ENCODE measurements at regions not wholly inside any gene's neighbourhood (a gene's known extent, or its start where the extent isn't known, plus 50 kb on each side); places are given as distances from the start of the nearest gene placed in this dataset.
A peak's percentile ranks its signal among the peaks of the same experiment; 100 is the strongest.
"Not testable (repeated sequence)": the region's sequence is repeated elsewhere in the genome, so short reads cannot be mapped to it uniquely, and the experiment has no call there.

GRCh38 chr5:34388754-34389153, 267.4 kb upstream of the RAI14 start:
- FAIRE-seq; H3K27me3 ChIP-seq (ENCODE audit: control insufficient read depth in 2 of 2, insufficient read depth in 2 of 2, low read length in 2 of 2); intact Hi-C loops (cut with micrococcal nuclease); H3K27ac ChIP-seq (ENCODE audit: extremely low read depth, low read depth, low read length); H3K36me3 ChIP-seq (ENCODE audit: control insufficient read depth, insufficient read depth, low read length); H3K4me3 ChIP-seq; H4K20me1 ChIP-seq (replicated peaks; ENCODE audit: control insufficient read depth, insufficient read depth, low read length); H3K9me3 ChIP-seq (replicated peaks; ENCODE audit: control insufficient read depth, insufficient read depth, low read depth, low read length); POLR2A ChIA-PET; H3K79me2 ChIP-seq (ENCODE audit: control insufficient read depth, insufficient read depth, low read length); H3K4me2 ChIP-seq (ENCODE audit: insufficient read depth, low read length); ATAC-seq; DNase-seq (ENCODE audit: extremely low read depth in 1 of 4, low spot score in 3 of 4); H2AFZ ChIP-seq (ENCODE audit: low read depth, low read length); H3K4me1 ChIP-seq (replicated peaks in 1 of 2; ENCODE audit: control insufficient read depth in 2 of 2, insufficient read depth in 2 of 2, low read length in 2 of 2); BruUV-seq (replicated peaks); H3K9ac ChIP-seq (ENCODE audit: insufficient read depth in 1 of 2, low read depth in 2 of 2, low read length in 2 of 2); H3K9me1 ChIP-seq (ENCODE audit: control insufficient read depth, insufficient read depth, low read length); in situ Hi-C loops (cut with MboI); CTCF ChIA-PET (ENCODE audit: low intra/inter-chr PET ratio): not testable (repeated sequence)
- WGBS (ENCODE audit: insufficient coverage, low coverage, missing lambda C conversion rate): 0% methylated on average over 2 of the region's 3 CpGs

GRCh38 chr5:34409373-34409772, 246.8 kb upstream of the RAI14 start:
- FAIRE-seq (no peak), ATAC-seq (peak; percentile 47; the same call in 1 of the 3 replicates), DNase-seq (ENCODE audit: extremely low read depth in 1 of 4, low spot score in 3 of 4) (peak in 1 of 4 experiments; percentile 5)
- Histone ChIP-seq H3K79me2 (ENCODE audit: control insufficient read depth, insufficient read depth, low read length) (no peaks in the 10 kb centered on the region), H3K4me1 (replicated peaks in 1 of 2; ENCODE audit: control insufficient read depth in 2 of 2, insufficient read depth in 2 of 2, low read length in 2 of 2) (no peaks in the 10 kb centered on the region), H3K9ac (ENCODE audit: insufficient read depth in 1 of 2, low read depth in 2 of 2, low read length in 2 of 2) (no peak overlapping the region), H3K4me3 (no peak overlapping the region), H3K9me3 (replicated peaks; ENCODE audit: control insufficient read depth, insufficient read depth, low read depth, low read length) (no peaks in the 10 kb centered on the region), H3K9me1 (ENCODE audit: control insufficient read depth, insufficient read depth, low read length) (no peaks in the 10 kb centered on the region), H3K27ac (ENCODE audit: extremely low read depth, low read depth, low read length) (no peak overlapping the region), H3K4me2 (ENCODE audit: insufficient read depth, low read length) (no peak overlapping the region), H2AFZ (ENCODE audit: low read depth, low read length) (no peak overlapping the region), H3K27me3 (ENCODE audit: control insufficient read depth in 2 of 2, insufficient read depth in 2 of 2, low read length in 2 of 2) (no peaks in the 10 kb centered on the region), H4K20me1 (replicated peaks; ENCODE audit: control insufficient read depth, insufficient read depth, low read length) (no peaks in the 10 kb centered on the region), H3K36me3 (ENCODE audit: control insufficient read depth, insufficient read depth, low read length) (no peaks in the 10 kb centered on the region)
- POLR2A ChIA-PET: no interaction called here
- in situ Hi-C loops (cut with MboI) (no loop called here), intact Hi-C loops (cut with micrococcal nuclease) (no loop called here)
- TF ChIP-seq ATF3 (IDR thresholded peaks at IDR 0.05): peak; percentile 77
- TF ChIP-seq ATF3 (CRISPR knock-in tag; conservative IDR thresholded peaks at IDR 0.05): no peak
- TF ChIP-seq, protein P1, sequence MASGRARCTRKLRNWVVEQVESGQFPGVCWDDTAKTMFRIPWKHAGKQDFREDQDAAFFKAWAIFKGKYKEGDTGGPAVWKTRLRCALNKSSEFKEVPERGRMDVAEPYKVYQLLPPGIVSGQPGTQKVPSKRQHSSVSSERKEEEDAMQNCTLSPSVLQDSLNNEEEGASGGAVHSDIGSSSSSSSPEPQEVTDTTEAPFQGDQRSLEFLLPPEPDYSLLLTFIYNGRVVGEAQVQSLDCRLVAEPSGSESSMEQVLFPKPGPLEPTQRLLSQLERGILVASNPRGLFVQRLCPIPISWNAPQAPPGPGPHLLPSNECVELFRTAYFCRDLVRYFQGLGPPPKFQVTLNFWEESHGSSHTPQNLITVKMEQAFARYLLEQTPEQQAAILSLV (tag; IDR thresholded peaks at IDR 0.05): peak; percentile 55; the same call in 1 of the 2 replicates
- no peak for TF ChIP-seq ZNF507 (tag; conservative IDR thresholded peaks at IDR 0.05)
- TF ChIP-seq TRIM24 (IDR thresholded peaks at IDR 0.05): peak; percentile 39 to 71; a peak in 2 of 4 replicates
- TF ChIP-seq ZNF197 (CRISPR knock-in tag; IDR thresholded peaks at IDR 0.05; ENCODE audit: low read depth): no peak
- peak; percentile 39; the same call in 1 of the 2 replicates for TF ChIP-seq CEBPG (CRISPR knock-in tag; IDR thresholded peaks at IDR 0.05)
- TF ChIP-seq CEBPG (tag; conservative IDR thresholded peaks at IDR 0.05 in 1 of 2, IDR thresholded peaks at IDR 0.05 in 1 of 2): peak; percentile 65 to 94; a peak in 3 of 4 replicates
- peak; percentile 36; the same call in 1 of the 2 replicates for TF ChIP-seq ATF7 (IDR thresholded peaks at IDR 0.05)
- no peak for TF ChIP-seq ZNF143 (CRISPR knock-in tag; IDR thresholded peaks at IDR 0.05)
- TF ChIP-seq, protein P2, sequence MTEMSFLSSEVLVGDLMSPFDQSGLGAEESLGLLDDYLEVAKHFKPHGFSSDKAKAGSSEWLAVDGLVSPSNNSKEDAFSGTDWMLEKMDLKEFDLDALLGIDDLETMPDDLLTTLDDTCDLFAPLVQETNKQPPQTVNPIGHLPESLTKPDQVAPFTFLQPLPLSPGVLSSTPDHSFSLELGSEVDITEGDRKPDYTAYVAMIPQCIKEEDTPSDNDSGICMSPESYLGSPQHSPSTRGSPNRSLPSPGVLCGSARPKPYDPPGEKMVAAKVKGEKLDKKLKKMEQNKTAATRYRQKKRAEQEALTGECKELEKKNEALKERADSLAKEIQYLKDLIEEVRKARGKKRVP (CRISPR knock-in tag; IDR thresholded peaks at IDR 0.05): peak; percentile 63
- no peak for TF ChIP-seq NR2F6 (CRISPR knock-in tag; IDR thresholded peaks at IDR 0.05)
- no peak for TF ChIP-seq CGGBP1 (CRISPR knock-in tag; IDR thresholded peaks at IDR 0.05)
- no peak for TF ChIP-seq CBX8 (IDR thresholded peaks at IDR 0.05; ENCODE audit: borderline replicate concordance, extremely low read depth, low read depth, low read length, poor library complexity, severe bottlenecking)
- CTCF ChIA-PET (ENCODE audit: low intra/inter-chr PET ratio): no interaction called here
- BruUV-seq (replicated peaks): no TSS peak

Data from K562 (cell line).